Middle frontal gyrus (tissue), 1 donor: ENCODE measurements at regions not wholly inside any gene's neighbourhood (a gene's known extent, or its start where the extent isn't known, plus 50 kb on each side); places are given as distances from the start of the nearest gene placed in this dataset.

ENCODE experiments used
- DNase-seq: peaks from one replicate; pipeline ENCODE4 v3.0.0-alpha.2; 2015; ENCODE audit warnings: low spot score; ENCODE audit errors: extremely low spot score

DNA sequence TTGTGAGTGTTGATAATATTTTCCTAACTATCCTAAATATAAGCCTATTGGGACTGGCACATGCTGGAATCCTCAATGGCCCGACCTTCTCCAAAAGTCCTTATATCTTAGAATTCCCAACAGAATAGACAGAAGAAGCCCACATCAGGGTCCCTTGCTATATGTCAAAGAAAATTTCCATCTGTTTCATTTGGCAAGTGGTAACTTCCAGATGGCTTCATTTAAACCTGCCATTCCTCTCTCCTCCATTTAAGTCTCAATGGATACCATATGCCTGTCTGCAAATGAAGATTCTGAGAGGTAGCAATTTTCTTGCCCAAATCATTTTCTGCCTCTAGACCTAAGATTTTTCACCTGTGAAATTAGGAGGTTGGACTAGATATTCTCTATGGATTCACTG, 73.1 kb upstream of the KCNA4 start:
- DNase-seq, result no peak

GRCh38 chr11:30091246-30091645, 74.4 kb upstream of the KCNA4 start:
- no peak for DNase-seq

GRCh38 chr11:30091737-30092136, 74.9 kb upstream of the KCNA4 start:
- no peak for DNase-seq

DNA sequence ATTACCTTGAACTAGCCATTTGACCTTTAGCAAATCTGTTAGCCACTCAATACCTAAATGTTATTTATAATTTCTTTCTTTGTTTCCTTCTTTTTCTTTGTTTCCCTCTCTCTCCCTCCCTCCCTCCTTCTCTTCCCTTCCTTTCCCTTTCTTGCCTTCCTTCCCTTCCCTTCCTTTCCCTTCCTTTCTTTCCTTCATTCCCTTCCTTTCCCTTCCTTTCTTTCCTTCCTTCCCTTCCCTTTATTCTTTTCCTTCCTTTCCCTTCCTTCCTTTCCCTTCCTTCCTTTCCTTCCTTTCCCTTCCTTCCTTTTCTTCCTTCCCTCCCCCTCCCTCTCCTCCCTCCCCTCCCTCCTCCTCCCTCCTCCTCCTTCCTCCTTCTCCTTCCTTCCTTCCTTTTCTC, 75.7 kb upstream of the KCNA4 start:
- no peak for DNase-seq

DNA sequence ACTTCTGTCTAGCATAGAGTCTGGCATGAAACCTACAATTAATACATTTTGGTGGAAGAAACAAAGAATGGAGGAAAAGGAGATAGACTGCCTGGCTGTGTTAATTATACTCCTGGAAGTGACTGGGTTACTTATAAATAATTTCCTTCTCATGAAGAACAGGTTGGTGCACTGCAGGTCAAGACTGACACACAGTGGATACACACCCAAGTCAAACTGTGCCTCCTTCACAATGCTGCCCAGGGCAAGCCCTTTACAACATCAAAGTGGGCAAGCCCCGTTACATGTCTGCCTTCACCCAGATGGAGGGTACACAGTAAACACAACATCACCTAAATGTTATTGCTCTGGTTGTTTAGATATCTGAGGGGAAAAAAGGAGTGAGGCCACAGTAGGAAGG, 83.7 kb upstream of the KCNA4 start:
- no peak for DNase-seq

DNA sequence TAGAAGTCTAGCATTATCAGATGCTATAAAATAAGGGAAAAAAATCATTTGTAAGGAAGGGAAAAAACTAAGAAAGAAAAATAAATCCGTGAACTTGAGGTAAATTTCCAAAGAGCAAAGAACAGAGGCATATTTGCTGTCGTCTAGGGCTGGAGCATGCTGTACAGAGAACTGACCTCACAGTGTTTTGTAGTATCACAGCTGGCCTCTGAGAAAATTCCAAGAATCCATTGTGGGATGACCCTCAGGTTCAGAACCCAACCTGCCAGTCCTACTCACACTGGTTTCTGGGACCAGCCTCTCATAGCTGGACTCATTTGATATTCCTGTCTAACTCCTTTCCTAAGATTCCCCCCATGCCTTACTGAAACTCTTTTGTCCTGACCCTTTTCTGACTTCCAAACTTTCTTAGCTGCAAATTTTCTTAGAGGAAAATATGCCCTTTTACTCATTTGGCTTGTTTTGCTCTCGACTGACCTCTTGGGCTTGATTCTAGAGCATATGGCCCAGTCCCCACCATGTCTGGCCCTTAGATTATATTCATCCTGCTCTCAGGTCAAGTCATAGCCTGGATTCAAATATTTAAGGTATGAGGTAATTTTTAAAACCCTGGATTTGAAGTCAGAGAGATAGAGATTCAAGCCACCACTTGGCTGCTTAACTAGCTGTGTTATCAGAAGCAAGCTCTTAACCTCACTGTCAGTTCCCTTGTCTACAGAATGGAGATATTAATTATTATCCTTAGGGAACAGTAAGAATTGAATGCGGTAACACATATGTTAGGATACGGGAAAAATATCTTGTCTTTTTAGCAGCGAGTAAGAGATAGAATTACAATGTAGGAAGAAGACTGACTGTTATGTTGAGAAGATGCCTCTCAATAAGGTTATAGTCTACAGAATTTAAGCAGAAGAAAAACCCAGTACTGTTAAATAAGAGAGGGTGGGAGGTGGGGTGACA, 89.7 kb upstream of the KCNA4 start:
- DNase-seq, result no peak

DNA sequence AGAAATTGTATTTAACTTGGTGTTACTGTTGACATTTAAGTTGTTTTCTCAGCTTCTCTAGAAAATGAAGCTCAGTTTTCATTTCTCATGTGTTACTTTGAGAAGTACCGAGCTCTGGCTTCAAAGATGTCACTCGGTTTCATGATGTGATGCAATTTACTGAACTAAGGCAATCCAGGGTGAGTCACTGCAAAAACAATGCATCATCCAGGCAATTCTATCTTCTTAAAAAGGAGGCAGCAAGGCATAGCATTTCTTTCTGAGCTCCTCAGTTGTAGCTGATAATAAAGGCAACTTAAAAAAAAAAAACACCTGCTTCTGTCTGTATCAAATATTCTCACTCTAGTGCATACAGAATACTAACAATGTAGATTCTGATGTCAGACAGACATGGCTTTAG, 91.1 kb upstream of the KCNA4 start:
- DNase-seq, result no peak

- no peak for DNase-seq
These were observed 92.9 kb upstream of the KCNA4 start for GRCh38 chr11:30109774-30110173.

DNA sequence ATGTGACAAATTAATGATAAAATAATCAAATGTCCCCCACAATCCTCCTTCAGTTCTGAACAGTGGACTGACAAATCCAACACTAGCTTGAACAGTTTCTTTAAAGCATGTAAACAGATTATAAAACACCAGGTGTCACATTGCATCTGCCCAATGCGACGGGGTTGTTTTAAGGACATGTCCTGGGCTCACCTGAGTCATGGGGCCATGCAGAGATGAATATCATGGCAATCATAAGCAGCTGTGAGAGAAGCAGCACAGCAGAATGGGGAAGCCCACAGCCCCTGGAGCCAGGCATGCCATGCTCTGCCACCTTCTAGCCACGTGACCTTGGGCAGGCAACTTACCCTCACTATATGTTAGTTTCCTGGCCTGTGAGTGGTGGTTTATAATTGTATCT, 93.9 kb upstream of the KCNA4 start:
- no peak for DNase-seq

DNA sequence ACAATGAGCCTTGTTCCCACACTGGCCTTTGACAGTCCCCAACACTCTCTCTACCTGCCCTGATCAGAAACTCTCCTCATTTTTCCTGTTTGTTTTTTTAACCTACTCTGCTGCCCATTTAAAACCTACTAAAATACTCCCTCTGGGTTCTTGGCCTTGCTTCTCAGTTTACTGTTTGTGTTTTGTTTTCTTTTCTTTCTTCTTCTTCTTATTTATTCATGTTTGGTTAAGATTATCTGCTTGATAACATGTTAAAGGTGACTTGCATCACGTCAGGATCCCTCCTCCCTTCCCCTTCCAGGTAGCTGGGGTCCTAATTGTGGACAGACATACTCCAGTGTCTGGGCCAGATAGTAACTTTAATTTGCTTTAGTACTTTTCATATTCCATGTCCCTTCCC, 95.0 kb upstream of the KCNA4 start:
- no peak for DNase-seq

DNA sequence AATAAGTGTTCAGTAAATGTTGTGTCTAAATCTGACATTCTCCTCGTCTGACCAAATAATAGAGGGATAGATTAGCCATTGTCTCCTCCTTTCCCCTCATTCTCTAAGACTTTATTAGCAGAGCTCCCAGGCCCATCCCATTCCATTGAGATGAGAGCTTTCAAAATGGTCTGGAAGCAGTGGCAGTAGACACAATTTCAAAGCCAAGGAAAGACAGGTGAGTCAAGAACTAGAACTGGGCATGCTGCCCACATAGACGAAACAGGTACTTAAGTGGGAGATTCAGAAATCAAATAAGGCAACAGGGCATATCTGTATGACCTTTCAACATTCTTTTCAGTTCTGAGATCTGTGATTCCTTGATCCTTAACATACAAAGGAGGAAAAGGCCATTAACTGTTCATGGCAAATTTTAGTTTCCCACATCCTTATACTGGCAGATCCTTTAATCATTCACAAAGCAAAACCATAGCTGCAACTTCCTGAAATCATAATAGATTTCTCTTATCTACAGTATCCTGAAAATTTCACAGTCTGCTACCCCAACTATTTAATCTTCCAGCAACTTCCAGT, 96.6 kb upstream of the KCNA4 start:
- no peak for DNase-seq

DNA sequence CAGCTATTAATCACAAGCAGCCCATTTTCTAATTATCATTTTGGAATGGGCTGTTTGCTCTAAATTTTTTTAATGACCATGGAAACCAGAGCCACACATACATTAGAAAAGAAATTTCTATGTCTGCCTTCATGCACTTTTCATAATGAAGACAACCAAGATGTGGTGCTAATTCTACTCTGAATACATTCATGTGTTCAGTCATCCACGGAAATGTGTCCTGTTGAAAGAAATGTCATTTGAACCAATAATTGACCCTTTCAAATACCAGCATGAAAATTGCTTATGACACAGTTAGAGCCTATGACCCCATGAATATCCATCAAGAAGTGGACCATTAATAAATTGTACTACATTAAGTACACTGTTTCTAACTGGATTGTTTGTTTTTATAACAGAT, 99.7 kb upstream of the KCNA4 start:
- DNase-seq, result no peak

GRCh38 chr11:30120045-30120589, 103.3 kb upstream of the KCNA4 start:
- DNase-seq, result no peak

DNA sequence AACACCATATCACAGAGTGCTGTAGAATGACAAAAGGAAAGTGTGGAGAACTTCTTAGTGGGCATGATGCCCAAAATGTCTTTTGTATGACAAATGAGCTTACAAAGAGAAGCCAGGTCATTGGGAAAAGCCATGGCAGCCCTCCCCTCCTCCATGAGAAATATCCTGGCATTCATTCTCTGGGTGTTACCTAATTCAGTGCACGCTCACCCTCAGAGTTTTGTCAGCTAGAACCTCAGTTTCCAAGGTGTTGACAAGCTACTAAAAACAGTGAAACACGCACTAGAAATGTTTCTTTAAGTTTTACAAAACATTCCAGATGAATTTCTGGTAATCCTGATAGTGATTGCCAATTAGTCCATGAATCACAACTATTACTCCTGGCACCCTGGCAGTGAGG, 105.4 kb upstream of the FSHB start:
- DNase-seq, result no peak

DNA sequence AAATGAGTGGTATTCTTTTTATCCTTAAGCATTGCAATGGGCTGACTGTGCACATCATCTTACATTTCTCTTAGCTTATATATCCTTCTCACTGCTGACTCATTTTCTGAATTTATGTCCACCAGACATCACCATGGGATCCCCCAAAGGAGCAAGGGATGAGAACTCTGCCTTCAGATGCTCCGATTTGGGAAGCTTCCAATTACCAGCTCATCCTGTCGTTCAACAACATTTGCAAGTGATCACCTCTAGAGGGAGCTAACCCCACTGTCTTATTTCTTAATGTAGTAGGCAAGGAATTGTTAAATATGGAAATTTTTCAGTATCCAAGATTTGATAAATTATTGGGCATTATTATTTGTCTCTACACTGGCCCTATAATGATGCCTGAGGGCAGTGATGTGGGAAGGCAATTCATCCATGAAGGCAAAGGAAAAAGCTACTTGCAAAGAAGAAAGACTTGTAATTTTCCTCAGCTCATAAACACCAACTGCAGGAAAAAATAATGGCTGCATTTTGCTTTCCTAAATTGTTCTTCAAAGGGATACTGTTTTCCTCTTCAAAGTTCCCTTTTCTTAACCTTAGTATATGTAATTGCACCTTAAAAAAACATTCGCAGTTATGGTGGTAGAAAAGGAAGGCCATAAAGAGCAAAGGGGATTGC, 102.4 kb upstream of the FSHB start:
- DNase-seq, result no peak

DNA sequence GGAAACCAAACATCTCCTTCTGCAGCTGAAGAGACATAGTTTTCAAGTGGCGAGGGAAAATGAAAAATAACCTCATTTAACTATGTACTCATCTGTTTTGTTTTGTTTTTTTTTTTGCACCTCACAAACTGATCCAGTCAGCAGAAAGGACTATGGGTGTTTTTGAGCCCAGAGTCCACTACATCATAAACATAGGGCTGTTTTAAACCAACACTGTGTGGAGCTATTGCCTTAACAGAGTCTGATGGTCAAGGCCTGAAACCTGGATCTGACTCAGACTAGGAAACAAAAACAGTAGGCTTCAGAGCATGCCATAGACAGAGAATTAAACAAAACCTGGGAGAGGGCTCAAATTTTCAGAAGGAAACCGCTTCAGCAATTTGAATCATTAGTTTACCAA, 99.3 kb upstream of the FSHB start:
- no peak for DNase-seq

DNA sequence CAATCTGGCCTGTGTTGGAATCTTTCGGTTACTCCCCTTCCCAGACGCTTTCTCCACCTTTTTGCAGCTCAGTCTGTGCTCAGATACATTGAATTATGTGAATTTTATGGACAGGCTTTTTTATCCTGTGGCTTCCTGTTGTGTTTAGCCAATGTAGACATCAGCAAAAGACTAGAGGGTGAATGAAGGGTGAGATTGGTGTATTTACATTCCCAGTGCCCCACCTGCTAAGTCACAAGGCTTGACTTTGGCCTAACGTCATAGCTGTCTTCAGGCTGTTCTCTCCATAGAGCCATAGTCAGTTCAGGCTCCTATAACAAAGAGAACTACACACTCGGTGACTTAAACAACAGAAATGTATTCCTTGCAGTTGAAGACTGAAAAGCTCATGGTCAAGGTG, 97.5 kb upstream of the FSHB start:
- DNase-seq, result no peak

- peak; percentile 22 for DNase-seq
These were observed 87.6 kb upstream of the FSHB start for GRCh38 chr11:30143098-30143705.

- DNase-seq, result no peak
These were observed 83.5 kb upstream of the FSHB start for GRCh38 chr11:30147293-30147692.

- DNase-seq, result no peak
These were observed 80.8 kb upstream of the FSHB start for GRCh38 chr11:30149998-30150397.

DNA sequence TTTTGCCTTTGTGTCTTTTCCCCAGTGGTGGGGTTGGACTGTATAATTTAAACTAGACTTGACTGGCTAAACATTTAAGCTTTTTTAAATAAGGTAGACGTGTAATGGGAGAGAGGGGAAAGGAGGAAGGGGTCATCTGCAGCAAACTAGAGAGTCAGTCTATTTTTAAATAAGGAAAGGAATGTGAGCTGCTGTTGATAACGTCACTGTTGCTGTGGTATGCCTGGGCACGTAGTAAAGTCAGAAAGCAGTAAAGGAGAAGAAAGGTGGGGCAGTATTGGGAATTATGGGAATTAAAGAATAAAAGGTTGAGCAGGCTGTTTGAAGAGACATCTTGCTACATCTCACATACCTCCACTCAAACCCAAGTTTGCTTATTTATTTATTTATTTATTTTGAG, 80.4 kb upstream of the FSHB start:
- no peak for DNase-seq

- DNase-seq, result no peak
These were observed 77.8 kb upstream of the FSHB start for GRCh38 chr11:30153008-30153407.
